Body of pancreas (tissue), 4 donors: ENCODE measurements at regions not wholly inside any gene's neighbourhood (a gene's known extent, or its start where the extent isn't known, plus 50 kb on each side); places are given as distances from the start of the nearest gene placed in this dataset.

Experiments used
- CTCF ChIP-seq, 7 experiments: fragments of 450-650 bp in 4 of 7; fragments of 200-600 bp in 3 of 7; sonication (generic) in 3 of 7; IDR thresholded peaks; one replicate each; pipeline ENCODE4 v1.5.1; 2016 to 2019; ENCODE audit warnings: antibody characterized with exemption in 7 of 7
- POLR2A ChIP-seq, 3 donors: fragments of 450-650 bp; IDR thresholded peaks; one replicate each; pipeline ENCODE4 v1.6.1; 2016; ENCODE audit warnings: antibody characterized with exemption in 3 of 3, mild to moderate bottlenecking in 2 of 3

- no peak for TF ChIP-seq POLR2A (IDR thresholded peaks at IDR 0.05)
- no peak for TF ChIP-seq CTCF (IDR thresholded peaks at IDR 0.05)
These were observed 2089.7 kb upstream of the CELF4 start for GRCh38 chr18:39655341-39655740.
